ENCODE measurements at regions not wholly inside any gene's neighbourhood (a gene's known extent, or its start where the extent isn't known, plus 50 kb on each side); places are given as distances from the start of the nearest gene placed in this dataset.

- TF ChIP-seq CTCF (conservative IDR thresholded peaks at IDR 0.05): no peak
- WGBS (ENCODE audit: extremely low coverage, insufficient read length, low lambda C conversion rate): no CpG with 5 or more reads among the region's 8 CpGs
These were observed 298.2 kb downstream of the DOK5 start for GRCh38 chr20:54773643-54774000.

More at GRCh38 chr20:54773643-54774000, 298.2 kb downstream of the DOK5 start:
- Mint-ChIP-seq H3K4me3 (no peak overlapping the region), H3K27ac (no peak overlapping the region), H3K36me3 (ENCODE audit: insufficient read depth in 1 of 3, low read depth in 3 of 3) (no peaks in the 10 kb centered on the region), H3K27me3 (ENCODE audit: low read depth) (no peaks in the 10 kb centered on the region; the same call in 1 of the 2 replicates), H3K9me3 (no peaks in the 10 kb centered on the region; a peak in 1 of 5 replicates), H3K4me1 (0 out of 4 replicates have a peak, but pooled peaks cover 0 to 3% of the 10 kb centered on the region in 2 experiments)
- Histone ChIP-seq H4K20me1 (ENCODE audit: control insufficient read depth, insufficient read depth, insufficient read length) (no peaks in the 10 kb centered on the region), H4K91ac (ENCODE audit: insufficient read length, low read depth, low read length) (no peak overlapping the region), H3K18ac (ENCODE audit: insufficient read length, low read depth, low read length) (no peak overlapping the region), H3K4me1 (ENCODE audit: insufficient read depth, low read length) (no peaks in the 10 kb centered on the region), H3K9me3 (ENCODE audit: control insufficient read depth, low read depth, low read length) (no peaks in the 10 kb centered on the region), H3K4me2 (ENCODE audit: insufficient read depth, insufficient read length, low read length) (no peak overlapping the region), H2AK5ac (ENCODE audit: insufficient read length, low read length) (no peak overlapping the region), H2BK15ac (ENCODE audit: low read depth, low read length) (no peak overlapping the region), H2AFZ (ENCODE audit: low read length) (no peak overlapping the region), H3K27me3 (ENCODE audit: insufficient read depth, low read length) (no peaks in the 10 kb centered on the region), H3K4ac (ENCODE audit: low read depth, low read length) (no peak overlapping the region), H3K79me2 (ENCODE audit: insufficient read depth, low read length) (no peaks in the 10 kb centered on the region), H3K56ac (ENCODE audit: insufficient read length, low read depth, low read length) (no peak overlapping the region), H2BK120ac (ENCODE audit: low read depth, low read length, poor library complexity, severe bottlenecking) (no peak overlapping the region), H3K9ac (ENCODE audit: extremely low read depth, insufficient read length, low read length) (no peak overlapping the region), H3K27ac (ENCODE audit: insufficient read length, low read depth, low read length) (no peak overlapping the region), H3K79me1 (ENCODE audit: insufficient read depth, low read depth, low read length, poor library complexity, severe bottlenecking) (no peaks in the 10 kb centered on the region), H4K5ac (ENCODE audit: insufficient read length, low read depth, low read length) (no peak overlapping the region), H4K8ac (replicated peaks; ENCODE audit: insufficient read length, low read depth, low read length) (no peak overlapping the region), H3T11ph (ENCODE audit: low read length) (no peak overlapping the region), H3K23me2 (ENCODE audit: insufficient read length, low read depth, low read length, poor library complexity, severe bottlenecking) (no peaks in the 10 kb centered on the region), H2BK5ac (ENCODE audit: insufficient read length, low read length) (no peak overlapping the region), H2BK20ac (ENCODE audit: low read depth, low read length, poor library complexity, severe bottlenecking) (no peak overlapping the region), H2BK12ac (ENCODE audit: insufficient read length, low read depth, low read length) (no peak overlapping the region), H3K23ac (ENCODE audit: insufficient read length, low read depth, low read length) (no peak overlapping the region), H3K14ac (ENCODE audit: insufficient read depth, low read length) (no peak overlapping the region)
- DNase-seq: no peak

All from H9 (cell line).